GM12878 (cell line): ENCODE measurements at regions not wholly inside any gene's neighbourhood (a gene's known extent, or its start where the extent isn't known, plus 50 kb on each side); places are given as distances from the start of the nearest gene placed in this dataset.

Experiments used
- ATAC-seq: fragments of 200-7000 bp; cut with Tn5 transposase; 3 replicates; pipeline ENCODE4 v1.9.1; 2020; ENCODE audit warnings: mild to moderate bottlenecking, moderate library complexity
- BruUV-seq: library from RNA; stranded (reverse); fragments of 400-500 nt; replicated peaks from 2 replicates; lab custom pipeline; 2021; lab: Mats Ljungman, UMichigan
- CTCF ChIA-PET: fragments of 300-600 bp; sonication (Branson Sonifier 250); formaldehyde crosslinking; extraction: SDS; loops from one replicate; lab custom pipeline; 2021; ENCODE audit warnings: inconsistent platforms; lab: Yijun Ruan, JAX
- POLR2A ChIA-PET: fragments of 350-600 bp; formaldehyde crosslinking; extraction: SDS; loops from one replicate; lab custom pipeline; 2021; ENCODE audit warnings: inconsistent platforms; lab: Charles Lee
- RAD21 ChIA-PET: fragments of 300-600 bp; sonication (Branson Sonifier 250); formaldehyde crosslinking; loops from one replicate; lab custom pipeline; 2023; ENCODE audit warnings: antibody characterized with exemption; ENCODE audit not compliant: unreplicated experiment; lab: Charles Lee
- SMC1A ChIA-PET: fragments of 300-600 bp; sonication (Branson Sonifier 250); formaldehyde crosslinking; loops from one replicate; lab custom pipeline; 2023; ENCODE audit not compliant: unreplicated experiment, uncharacterized antibody; lab: Charles Lee
- DNase-seq: peaks from one replicate; pipeline ENCODE4 v3.0.0-alpha.2; 2011; ENCODE audit warnings: low read depth, low spot score
- FAIRE-seq: peaks from 3 replicates; lab custom pipeline; 2011; peaks lifted over from hg19 to GRCh38; lab: Jason Lieb, UNC
- H2AFZ ChIP-seq: 2 replicates; pipeline ENCODE4 v1.6.0; 2011; ENCODE audit warnings: low read depth, low read length, control low read depth; ENCODE audit not compliant: control insufficient read depth
- H3K27ac ChIP-seq: 2 replicates; pipeline ENCODE4 v1.5.1; 2011; ENCODE audit warnings: control low read depth; ENCODE audit not compliant: control insufficient read depth, insufficient read depth
- H3K27me3 ChIP-seq, 2 experiments: replicated peaks in 1 of 2; 2 replicates each; pipeline versions ENCODE4 v1.6.0 to v1.6.1; 2011; ENCODE audit warnings: low read length in 1 of 2; ENCODE audit not compliant: control insufficient read depth in 2 of 2, insufficient read depth in 2 of 2
- H3K36me3 ChIP-seq, 2 experiments: 2 replicates each; pipeline ENCODE4 v1.5.1; 2011; ENCODE audit warnings: low read length in 1 of 2; ENCODE audit not compliant: control insufficient read depth in 2 of 2, insufficient read depth in 2 of 2
- H3K4me1 ChIP-seq: 2 replicates; pipeline ENCODE4 v1.6.1; 2011; ENCODE audit warnings: mild to moderate bottlenecking, low read length, moderate library complexity, mixed read lengths; ENCODE audit not compliant: control insufficient read depth, insufficient read depth
- H3K4me2 ChIP-seq: 2 replicates; pipeline ENCODE4 v1.6.0; 2011; ENCODE audit warnings: control low read depth; ENCODE audit not compliant: control insufficient read depth, insufficient read depth
- H3K4me3 ChIP-seq: fragments of 200-600 bp; sonication (generic); 2 replicates; pipeline ENCODE4 v1.5.1; 2016
- H3K79me2 ChIP-seq: 2 replicates; pipeline ENCODE4 v1.6.0; 2011; ENCODE audit warnings: low read length; ENCODE audit not compliant: control insufficient read depth, insufficient read depth
- H3K9ac ChIP-seq: 2 replicates; pipeline ENCODE4 v1.8.0; 2011; ENCODE audit warnings: low read length, control low read depth, mixed read lengths; ENCODE audit not compliant: control insufficient read depth, insufficient read depth
- H3K9me3 ChIP-seq: replicated peaks from 3 replicates; pipeline ENCODE4 v1.5.1; 2011; ENCODE audit warnings: mild to moderate bottlenecking, low read length; ENCODE audit not compliant: control insufficient read depth, insufficient read depth
- H4K20me1 ChIP-seq: 2 replicates; pipeline ENCODE4 v1.6.0; 2011; ENCODE audit not compliant: control insufficient read depth, insufficient read depth
- CHD1 ChIP-seq: IDR thresholded peaks from 2 replicates; pipeline ENCODE4 v1.6.1; 2012; ENCODE audit warnings: low read depth, low read length, improper control_type of control experiment
- FOXK2 ChIP-seq: fragments of 450-650 bp; IDR thresholded peaks from 2 replicates; pipeline ENCODE4 v1.6.1; 2017; ENCODE audit warnings: mild to moderate bottlenecking, moderate library complexity
- GABPA ChIP-seq: IDR thresholded peaks from 2 replicates; pipeline ENCODE4 v1.6.1; 2014; ENCODE audit warnings: antibody characterized with exemption, low read depth, mild to moderate bottlenecking, inconsistent platforms
- HCFC1 ChIP-seq: fragments of 150-350 bp; IDR thresholded peaks from 2 replicates; pipeline ENCODE4 v1.6.1; 2014; ENCODE audit warnings: low read length
- LARP7 ChIP-seq: fragments of 450-650 bp; IDR thresholded peaks from 2 replicates; pipeline ENCODE4 v1.6.1; 2017; ENCODE audit warnings: mild to moderate bottlenecking
- NBN ChIP-seq: fragments of 450-650 bp; IDR thresholded peaks from 2 replicates; pipeline ENCODE4 v1.6.1; 2016
- POLR2A ChIP-seq: IDR thresholded peaks from 2 replicates; pipeline ENCODE4 v1.6.1; 2011; ENCODE audit warnings: low read depth, mild to moderate bottlenecking, low read length
- RB1 ChIP-seq: fragments of 450-650 bp; formaldehyde crosslinking; IDR thresholded peaks from 2 replicates; pipeline ENCODE4 v1.6.1; 2017; ENCODE audit warnings: mild to moderate bottlenecking, borderline replicate concordance
- RUNX3 ChIP-seq: IDR thresholded peaks from 2 replicates; pipeline ENCODE4 v1.6.1; 2012; ENCODE audit warnings: low read length, inconsistent platforms
- SREBF1 ChIP-seq: IDR thresholded peaks from 2 replicates; pipeline ENCODE4 v1.6.1; 2012; ENCODE audit warnings: mild to moderate bottlenecking, low read length
- SUPT20H ChIP-seq: IDR thresholded peaks from 2 replicates; pipeline ENCODE4 v1.6.1; 2011; ENCODE audit warnings: low read depth, mild to moderate bottlenecking, low read length, moderate library complexity, borderline replicate concordance; ENCODE audit not compliant: control insufficient read depth
- WGBS: methylation state at CpG from one replicate; pipeline ENCODE4 v1.1.6; 2016; ENCODE audit warnings: low lambda C conversion rate; ENCODE audit not compliant: insufficient replicate concordance, insufficient coverage; ENCODE audit errors: missing lambda C conversion rate; 5-methylcytosine and 5-hydroxymethylcytosine counted together
- in situ Hi-C: fragments of 300-500 bp; cut with MboI; formaldehyde crosslinking; loops from 9 replicates; pipeline ENCODE4 v1.14.3; 2018; ENCODE audit warnings: mixed read lengths
- intact Hi-C: fragments of 100-400 bp; cut with micrococcal nuclease; formaldehyde crosslinking; loops from one replicate; pipeline ENCODE4 v1.14.2; 2022; ENCODE audit not compliant: unreplicated experiment
- TF ChIP-seq, protein P1 (sequence below): IDR thresholded peaks from 2 replicates; pipeline ENCODE4 v1.6.1; 2012; ENCODE audit warnings: low read depth, low read length, improper control_type of control experiment
- TF ChIP-seq, protein P2 (sequence below): fragments of 450-650 bp; IDR thresholded peaks from 2 replicates; pipeline ENCODE4 v1.6.1; 2014; ENCODE audit warnings: mild to moderate bottlenecking

- ChIA-PET CTCF (no interaction called here), POLR2A (no interaction called here), RAD21 (no interaction called here), SMC1A (no interaction called here)
- H4K20me1 ChIP-seq: no peaks in the 10 kb centered on the region
- H3K27ac ChIP-seq: no peak overlapping the region
- no peak for ATAC-seq
- no peaks in the 10 kb centered on the region for H3K36me3 ChIP-seq
- in situ Hi-C loops (no loop called here), intact Hi-C loops (no loop called here)
- 34% methylated on average over 6 of the region's 6 CpGs for WGBS
- BruUV-seq: no TSS peak
- no peak overlapping the region for H3K9ac ChIP-seq
- TF ChIP-seq, protein P1, sequence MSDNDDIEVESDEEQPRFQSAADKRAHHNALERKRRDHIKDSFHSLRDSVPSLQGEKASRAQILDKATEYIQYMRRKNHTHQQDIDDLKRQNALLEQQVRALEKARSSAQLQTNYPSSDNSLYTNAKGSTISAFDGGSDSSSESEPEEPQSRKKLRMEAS: no peak
- TF ChIP-seq SUPT20H (no peak), RB1 (no peak), LARP7 (no peak), SREBF1 (no peak), RUNX3 (no peak)
- no peaks in the 10 kb centered on the region for H3K4me1 ChIP-seq
- H2AFZ ChIP-seq: no peak overlapping the region
- no peak for DNase-seq
- FAIRE-seq: no peak
- no peaks in the 10 kb centered on the region for H3K79me2 ChIP-seq
- no peaks in the 10 kb centered on the region for H3K27me3 ChIP-seq
- H3K4me2 ChIP-seq: no peak overlapping the region
- no peak overlapping the region for H3K4me3 ChIP-seq
- H3K9me3 ChIP-seq: no peaks in the 10 kb centered on the region
Observed at GRCh38 chr2:164103271-164103670, 367.5 kb upstream of the FIGN start.

DNA sequence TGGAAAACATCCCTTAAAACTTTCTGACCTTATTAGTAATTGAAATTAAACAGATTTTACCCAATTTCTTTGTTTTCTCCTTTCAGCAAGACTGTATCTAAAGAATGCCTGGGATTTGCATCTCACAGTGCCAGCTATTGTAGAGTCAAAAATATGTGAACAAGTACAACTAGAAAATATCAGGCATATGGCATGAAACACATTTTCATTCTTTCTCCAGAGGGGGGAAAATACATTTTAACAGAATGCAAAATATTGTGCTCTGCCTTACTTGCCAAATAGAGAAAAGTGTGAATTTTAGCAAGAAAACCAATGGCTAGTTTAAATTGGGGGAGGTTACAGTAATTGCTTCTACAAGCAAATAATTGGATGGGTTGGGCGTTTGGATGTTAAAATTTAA lies 366.6 kb upstream of the FIGN start:
- ChIA-PET POLR2A (no interaction called here), CTCF (interaction anchor here (0.6 kb wide), 1 partner anchor 130 kb away, joined by 3 read pairs; no protein-coding TSS in a partner anchor), SMC1A (no interaction called here), RAD21 (no interaction called here)
- Histone ChIP-seq H3K9ac (no peak overlapping the region), H3K27ac (no peak overlapping the region), H3K4me1 (no peaks in the 10 kb centered on the region), H3K4me2 (no peak overlapping the region), H4K20me1 (no peaks in the 10 kb centered on the region), H3K27me3 (no peaks in the 10 kb centered on the region), H2AFZ (no peak overlapping the region), H3K9me3 (no peaks in the 10 kb centered on the region), H3K79me2 (no peaks in the 10 kb centered on the region), H3K36me3 (no peaks in the 10 kb centered on the region), H3K4me3 (no peak overlapping the region)
- no TSS peak for BruUV-seq
- DNase-seq (no peak), FAIRE-seq (no peak), ATAC-seq (no peak)
- WGBS: 0% methylated on average over 1 of the region's 1 CpG
- intact Hi-C loops (no loop called here), in situ Hi-C loops (no loop called here)
- TF ChIP-seq FOXK2 (no peak), CHD1 (no peak), NBN (no peak), POLR2A (no peak), HCFC1 (no peak), GABPA (no peak)
- TF ChIP-seq, protein P2, sequence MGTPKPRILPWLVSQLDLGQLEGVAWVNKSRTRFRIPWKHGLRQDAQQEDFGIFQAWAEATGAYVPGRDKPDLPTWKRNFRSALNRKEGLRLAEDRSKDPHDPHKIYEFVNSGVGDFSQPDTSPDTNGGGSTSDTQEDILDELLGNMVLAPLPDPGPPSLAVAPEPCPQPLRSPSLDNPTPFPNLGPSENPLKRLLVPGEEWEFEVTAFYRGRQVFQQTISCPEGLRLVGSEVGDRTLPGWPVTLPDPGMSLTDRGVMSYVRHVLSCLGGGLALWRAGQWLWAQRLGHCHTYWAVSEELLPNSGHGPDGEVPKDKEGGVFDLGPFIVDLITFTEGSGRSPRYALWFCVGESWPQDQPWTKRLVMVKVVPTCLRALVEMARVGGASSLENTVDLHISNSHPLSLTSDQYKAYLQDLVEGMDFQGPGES: no peak
